ENCODE measurements at regions not wholly inside any gene's neighbourhood (a gene's known extent, or its start where the extent isn't known, plus 50 kb on each side); places are given as distances from the start of the nearest gene placed in this dataset.

DNA sequence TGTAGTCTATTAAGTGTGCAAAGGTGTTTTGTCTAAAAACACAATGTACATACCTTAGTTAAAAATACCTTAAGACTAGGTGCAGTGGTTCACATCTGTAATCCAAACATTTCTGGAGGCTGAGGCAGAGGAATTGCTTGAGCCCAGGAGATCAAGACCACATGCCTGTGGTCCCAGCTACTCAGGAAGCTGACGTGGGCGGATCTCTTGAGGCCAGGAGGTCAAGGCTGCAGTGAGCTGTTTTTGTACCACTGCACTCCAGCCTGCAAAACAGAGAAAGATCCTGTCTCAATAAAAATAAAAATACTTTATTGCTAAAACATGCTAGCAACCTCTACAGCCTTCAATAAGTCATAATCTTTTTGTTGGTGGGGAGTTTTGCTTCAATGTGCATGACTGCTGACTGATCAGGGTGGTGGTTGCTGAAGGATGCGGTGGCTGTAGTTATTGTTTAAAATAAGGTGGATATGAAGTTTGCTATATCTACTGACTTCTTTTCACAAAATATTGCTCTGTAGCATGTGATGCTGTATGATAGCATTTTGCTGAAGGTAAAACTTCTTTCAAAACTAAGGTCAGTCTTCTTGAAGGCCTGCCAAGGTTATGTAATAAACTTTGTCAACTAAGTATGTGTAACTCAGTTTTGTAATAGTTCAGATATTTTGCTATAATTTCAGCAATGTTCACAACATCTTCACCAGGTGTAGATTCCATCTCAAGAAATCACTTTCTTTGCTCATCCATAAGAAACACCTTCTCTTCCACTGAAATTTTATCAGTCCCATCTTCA lies 1238.0 kb upstream of the NRXN1 start:
- TF ChIP-seq KLF10 (tag by site-specific recombination; IDR thresholded peaks at IDR 0.05), result no peak
- Histone ChIP-seq H3K4me1 (ENCODE audit: control insufficient read depth, insufficient read depth, low read length) (no peaks in the 10 kb centered on the region), H3K27ac (ENCODE audit: extremely low read depth, low read depth, low read length) (no peak overlapping the region), H3K9me3 (ENCODE audit: control insufficient read depth, insufficient read depth, low read depth, low read length) (no peaks in the 10 kb centered on the region), H3K36me3 (ENCODE audit: control insufficient read depth in 2 of 2, insufficient read depth in 1 of 2, low read length in 2 of 2) (no peaks in the 10 kb centered on the region), H3K4me3 (ENCODE audit: low read depth, low read length) (no peak overlapping the region)
- ChIA-PET CTCF (no interaction called here), POLR2A (no interaction called here)

DNA sequence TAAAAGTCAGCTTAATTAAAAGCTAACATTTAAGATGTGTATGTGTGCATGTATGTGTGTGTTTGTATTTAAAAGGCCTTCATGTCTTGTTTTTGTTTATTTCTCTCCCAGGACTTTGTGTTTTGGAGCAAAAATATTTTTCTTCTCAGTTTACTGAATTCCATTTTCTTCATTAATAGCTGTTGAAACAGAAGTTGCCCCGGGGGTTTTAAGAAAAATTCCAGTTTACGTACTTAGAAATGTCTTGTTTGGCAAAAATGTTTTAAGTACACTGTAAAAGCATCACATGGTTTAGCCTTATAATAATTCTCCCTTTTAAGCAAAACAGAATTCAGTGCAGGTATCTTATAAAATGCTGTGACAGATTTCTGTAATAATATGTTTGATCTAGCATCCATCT lies 1233.0 kb upstream of the NRXN1 start:
- CTCF ChIA-PET, result no interaction called here
- POLR2A ChIA-PET, result no interaction called here
- H3K4me3 ChIP-seq (ENCODE audit: low read depth, low read length), result no peak overlapping the region
- H3K4me1 ChIP-seq (ENCODE audit: control insufficient read depth, insufficient read depth, low read length), result no peaks in the 10 kb centered on the region
- no peak for TF ChIP-seq OVOL3 (tag by site-specific recombination; IDR thresholded peaks at IDR 0.05)
- no peak for TF ChIP-seq KLF7 (tag by site-specific recombination; IDR thresholded peaks at IDR 0.05; ENCODE audit: borderline replicate concordance)
- TF ChIP-seq ZNF585B (tag by site-specific recombination; IDR thresholded peaks at IDR 0.05), result no peak
- no peak for TF ChIP-seq ZNF629 (tag by site-specific recombination; IDR thresholded peaks at IDR 0.05)
- TF ChIP-seq ZSCAN30 (tag by site-specific recombination; IDR thresholded peaks at IDR 0.05), result no peak
- no peak for TF ChIP-seq YY1 (tag by site-specific recombination; IDR thresholded peaks at IDR 0.05)
- TF ChIP-seq ZNF121 (tag by site-specific recombination; IDR thresholded peaks at IDR 0.05), result no peak
- TF ChIP-seq SP7 (tag by site-specific recombination; IDR thresholded peaks at IDR 0.05), result no peak
- no peak for TF ChIP-seq ZFP41 (tag by site-specific recombination; IDR thresholded peaks at IDR 0.05; ENCODE audit: borderline replicate concordance)
- TF ChIP-seq ZFP37 (tag by site-specific recombination; IDR thresholded peaks at IDR 0.05), result no peak
- TF ChIP-seq PRDM2 (tag by site-specific recombination; IDR thresholded peaks at IDR 0.05; ENCODE audit: borderline replicate concordance), result no peak
- no peak for TF ChIP-seq ZNF2 (tag by site-specific recombination; IDR thresholded peaks at IDR 0.05)
- TF ChIP-seq ZNF132 (tag by site-specific recombination; IDR thresholded peaks at IDR 0.05; ENCODE audit: borderline replicate concordance), result no peak
- no peak for TF ChIP-seq ZNF214 (tag by site-specific recombination; IDR thresholded peaks at IDR 0.05; ENCODE audit: borderline replicate concordance)
- TF ChIP-seq ZNF704 (tag by site-specific recombination; IDR thresholded peaks at IDR 0.05), result no peak
- no peak overlapping the region for H3K27ac ChIP-seq (ENCODE audit: extremely low read depth, low read depth, low read length)
- no peaks in the 10 kb centered on the region for H3K9me3 ChIP-seq (ENCODE audit: control insufficient read depth, insufficient read depth, low read depth, low read length)
- no peaks in the 10 kb centered on the region for H3K36me3 ChIP-seq (ENCODE audit: control insufficient read depth in 2 of 2, insufficient read depth in 1 of 2, low read length in 2 of 2)
